ENCODE measurements at regions not wholly inside any gene's neighbourhood (a gene's known extent, or its start where the extent isn't known, plus 50 kb on each side); places are given as distances from the start of the nearest gene placed in this dataset.

DNA sequence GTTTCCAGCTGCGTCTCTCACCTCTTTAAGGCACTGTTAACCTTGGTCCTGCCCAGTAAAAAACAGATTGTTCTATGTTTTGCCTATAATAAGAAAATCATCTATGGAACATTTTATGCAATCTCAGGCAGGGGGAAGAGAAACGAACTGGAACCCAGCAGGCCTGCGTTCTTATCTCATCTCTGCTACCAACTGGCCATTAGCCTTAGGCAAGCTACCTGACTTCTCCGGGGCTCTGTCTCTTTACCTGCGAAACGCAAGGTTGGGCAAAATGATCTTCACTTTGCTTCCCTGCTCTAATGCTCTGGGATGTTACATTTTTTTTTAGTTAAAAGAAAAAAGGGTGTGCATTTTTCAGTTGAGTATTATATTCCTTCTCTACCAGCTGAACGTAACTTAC is 70.5 kb upstream of the WIPF1 start:
- no peak for DNase-seq (ENCODE audit: low read depth in 2 of 2)

GRCh38 chr2:174667250-174667860 is 69.8 kb upstream of the WIPF1 start:
- no peak for DNase-seq (ENCODE audit: low read depth in 2 of 2)

DNA sequence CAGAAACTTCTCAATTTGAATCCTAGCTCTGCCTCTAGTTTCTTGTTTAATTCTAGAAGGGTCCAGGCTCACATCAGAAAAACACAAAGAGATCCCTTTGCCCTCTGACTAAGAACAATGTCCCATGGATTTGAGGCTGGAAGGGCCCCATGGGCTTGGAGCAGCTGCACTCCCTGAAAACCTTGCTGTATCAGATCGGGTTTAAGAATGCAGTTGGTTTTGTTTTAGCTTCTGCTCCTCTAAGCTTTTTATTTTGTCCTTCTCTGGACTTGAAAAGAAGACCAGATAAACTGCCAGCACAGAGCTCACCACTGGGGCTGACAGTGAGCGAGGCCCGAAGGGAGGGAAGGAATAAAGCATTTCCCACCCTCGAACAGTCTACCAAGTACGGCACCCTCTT is 69.2 kb upstream of the WIPF1 start:
- no peak for DNase-seq (ENCODE audit: low read depth in 2 of 2)

DNA sequence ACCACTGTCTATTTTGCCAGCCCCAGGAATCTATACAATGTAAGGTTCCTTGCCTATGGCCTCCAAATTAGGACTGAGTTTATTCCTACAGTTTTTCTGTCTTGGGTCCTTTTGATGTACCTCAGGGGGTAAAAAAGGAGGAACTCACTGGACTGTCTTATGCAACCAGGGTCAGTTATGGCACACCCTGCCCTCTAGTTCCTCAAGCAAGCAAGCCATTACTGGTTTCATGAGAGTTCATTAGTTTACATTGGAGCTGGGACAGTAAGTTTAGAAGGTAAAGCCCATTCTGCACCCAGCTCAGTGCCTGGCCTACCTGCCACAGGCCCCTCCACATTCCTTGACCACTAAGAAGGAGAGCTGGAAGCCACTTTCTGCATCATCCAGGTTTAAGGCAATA is 68.7 kb upstream of the WIPF1 start:
- DNase-seq (ENCODE audit: low read depth in 2 of 2) = no peak

DNA sequence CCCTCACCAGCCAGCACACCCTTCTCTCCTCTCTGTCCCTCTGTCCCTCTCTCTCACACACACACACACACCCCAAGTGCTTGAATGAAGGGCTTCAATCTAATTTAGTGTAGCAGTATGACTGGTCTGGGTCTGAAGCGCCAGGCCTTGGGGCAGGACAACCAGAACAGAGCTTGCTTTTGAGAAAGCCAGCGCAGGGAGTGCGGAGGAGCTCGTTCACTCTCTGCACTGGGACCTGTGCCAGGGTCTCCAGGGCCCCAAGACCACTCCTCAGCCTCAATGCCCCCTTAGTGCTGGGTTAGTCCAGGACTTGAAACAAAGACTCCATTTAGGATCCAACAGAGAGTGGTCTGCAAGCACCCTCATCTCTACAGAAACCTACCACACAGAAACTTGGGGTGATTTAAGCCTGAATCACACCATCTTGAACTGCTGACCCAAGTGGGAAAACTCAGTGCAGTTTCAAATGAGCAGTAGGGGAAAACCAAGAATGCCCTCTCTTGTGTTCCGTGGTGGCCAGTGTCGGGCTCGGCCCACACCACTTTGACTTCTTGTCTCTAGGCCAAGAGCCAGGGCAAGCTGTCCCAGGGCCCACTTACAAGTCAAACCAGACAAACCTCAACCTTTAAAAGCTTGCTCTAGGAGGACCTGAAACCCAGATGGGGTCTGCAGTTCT is 66.6 kb upstream of the WIPF1 start:
- DNase-seq (ENCODE audit: low read depth in 2 of 2) = no peak

GRCh38 chr2:174663550-174663949 is 65.9 kb upstream of the WIPF1 start:
- DNase-seq (ENCODE audit: low read depth in 2 of 2) = no peak

DNA sequence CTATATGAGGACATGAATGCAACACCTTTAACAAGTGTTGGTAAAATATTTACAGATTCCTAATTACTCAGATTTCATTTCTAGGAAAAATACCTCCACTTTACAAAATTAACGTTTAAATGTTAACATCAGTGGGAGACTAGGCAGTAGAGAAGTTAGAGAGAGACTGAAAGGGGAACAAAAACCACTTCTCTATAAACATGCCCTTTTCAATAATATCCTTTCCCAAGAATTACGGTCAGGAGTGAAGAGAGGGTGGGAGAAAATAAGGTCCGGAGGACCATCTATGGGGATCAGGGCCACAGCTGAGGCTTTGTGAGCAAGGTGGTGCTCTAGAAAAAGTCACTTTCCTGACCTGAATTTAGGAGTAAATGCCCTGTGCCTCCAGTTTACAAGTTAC is 65.3 kb upstream of the WIPF1 start:
- no peak for DNase-seq (ENCODE audit: low read depth in 2 of 2)

DNA sequence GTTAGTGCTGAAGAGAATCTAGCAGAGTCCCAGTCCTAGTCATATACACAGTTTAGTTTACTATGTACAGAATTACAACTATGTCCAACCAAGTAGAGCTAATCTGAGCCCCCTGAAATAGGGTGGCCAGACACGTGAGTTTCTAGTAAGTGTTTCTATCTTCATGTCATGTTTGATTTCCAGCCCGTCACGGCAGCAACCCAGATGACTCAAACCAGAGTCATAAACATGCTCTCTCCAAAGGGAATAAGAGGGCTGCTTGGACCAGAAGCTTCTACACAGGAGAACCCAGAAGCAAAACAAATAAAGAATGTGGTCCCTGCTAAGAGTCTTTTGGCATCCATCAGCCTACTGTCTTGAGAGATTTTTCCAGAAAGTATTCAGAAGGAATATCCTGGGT is 64.9 kb upstream of the WIPF1 start:
- no peak for DNase-seq (ENCODE audit: low read depth in 2 of 2)

DNA sequence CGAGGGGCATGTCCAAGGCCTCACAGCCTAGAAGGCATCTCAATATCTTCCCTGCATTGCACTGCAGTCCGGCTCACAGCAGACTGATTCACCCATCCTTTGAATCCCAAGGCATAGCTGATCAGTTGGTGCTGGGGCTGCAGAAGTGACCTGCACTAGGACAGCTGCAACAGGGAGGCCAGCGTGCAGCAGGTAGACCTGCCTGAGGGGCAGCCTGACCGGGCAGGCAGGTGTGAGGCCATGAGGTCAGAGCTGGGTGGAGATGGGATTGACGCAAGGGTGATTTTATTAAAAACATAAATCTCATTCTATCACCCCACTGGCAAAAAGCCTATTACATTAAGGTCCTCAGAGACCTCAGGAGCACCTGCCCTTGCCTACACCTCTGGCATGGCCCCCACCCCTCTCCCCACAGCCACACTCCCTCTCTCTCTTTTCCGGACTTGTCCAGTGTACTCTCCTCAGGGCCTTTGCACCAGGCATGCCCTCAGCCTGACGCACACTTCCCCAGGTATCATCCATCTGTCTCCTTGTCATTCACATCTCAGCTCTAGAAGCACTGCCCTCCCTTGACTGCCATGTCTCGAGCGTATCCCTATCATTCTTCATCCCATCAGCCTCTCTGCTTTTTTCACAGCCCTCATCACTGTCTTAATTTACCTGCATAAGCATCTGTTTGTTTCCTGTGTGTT is 63.5 kb upstream of the WIPF1 start:
- no peak for DNase-seq (ENCODE audit: low read depth in 2 of 2)

DNA sequence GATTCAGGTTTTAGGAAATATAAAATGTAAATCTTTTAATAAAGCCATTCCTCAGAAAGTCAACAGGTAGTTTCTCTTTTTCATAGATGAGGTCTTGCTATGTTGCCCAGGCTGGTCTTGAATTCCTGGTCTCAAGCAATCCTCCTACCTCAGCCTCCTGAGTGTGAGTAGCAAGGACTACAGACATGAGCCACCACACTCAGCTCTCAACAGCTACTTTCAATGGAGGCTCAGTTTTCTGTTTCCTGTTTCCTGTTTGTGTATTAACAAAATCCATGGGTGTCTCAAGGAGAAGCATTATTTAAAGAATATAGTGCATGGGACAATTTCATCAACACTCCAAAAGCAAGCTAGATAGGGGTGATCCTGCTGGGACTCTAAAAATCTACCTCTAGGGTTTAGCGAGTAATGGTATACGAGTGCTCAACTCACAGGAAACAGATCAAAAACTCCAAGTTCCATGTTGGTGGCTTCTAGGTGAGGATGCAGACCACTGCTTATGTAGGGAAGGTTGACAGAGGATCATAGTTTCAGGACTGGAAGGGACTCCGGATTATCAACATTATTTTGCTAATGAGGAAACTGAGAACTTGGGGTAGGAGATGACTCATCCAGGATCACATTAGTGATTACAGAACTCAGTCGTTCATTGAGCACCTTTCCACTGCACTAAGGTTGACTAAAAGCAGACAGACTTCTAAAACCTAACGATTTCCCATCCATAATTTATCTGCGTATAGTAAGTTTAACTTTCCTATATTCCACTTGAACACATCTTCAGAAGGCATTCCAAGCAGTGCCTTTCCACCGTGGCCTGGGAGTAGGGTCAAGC is 61.7 kb upstream of the WIPF1 start:
- DNase-seq (ENCODE audit: low read depth in 2 of 2) = no peak

GRCh38 chr2:174656676-174657176 is 59.1 kb upstream of the WIPF1 start:
- DNase-seq (ENCODE audit: low read depth in 2 of 2) = no peak

DNA sequence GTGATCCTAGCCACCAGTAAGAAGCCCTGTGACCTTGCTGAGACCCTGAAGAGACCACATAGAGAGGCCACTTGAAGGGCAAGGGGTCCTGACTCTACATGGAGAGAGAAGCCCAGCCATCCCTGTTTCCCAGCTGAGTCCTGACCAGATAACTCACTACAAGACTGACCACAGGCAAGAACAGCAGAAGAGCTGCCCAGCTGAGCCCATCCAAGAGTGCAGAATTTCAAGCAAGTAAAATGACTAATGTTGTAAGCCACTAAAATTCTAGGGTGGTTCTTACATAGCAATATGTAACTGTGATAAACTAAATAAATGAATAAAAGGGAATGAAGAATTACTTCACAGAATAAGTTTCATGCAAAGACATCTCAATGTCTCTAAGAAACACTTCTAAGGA is 58.4 kb upstream of the WIPF1 start:
- DNase-seq (ENCODE audit: low read depth in 2 of 2) = no peak

DNA sequence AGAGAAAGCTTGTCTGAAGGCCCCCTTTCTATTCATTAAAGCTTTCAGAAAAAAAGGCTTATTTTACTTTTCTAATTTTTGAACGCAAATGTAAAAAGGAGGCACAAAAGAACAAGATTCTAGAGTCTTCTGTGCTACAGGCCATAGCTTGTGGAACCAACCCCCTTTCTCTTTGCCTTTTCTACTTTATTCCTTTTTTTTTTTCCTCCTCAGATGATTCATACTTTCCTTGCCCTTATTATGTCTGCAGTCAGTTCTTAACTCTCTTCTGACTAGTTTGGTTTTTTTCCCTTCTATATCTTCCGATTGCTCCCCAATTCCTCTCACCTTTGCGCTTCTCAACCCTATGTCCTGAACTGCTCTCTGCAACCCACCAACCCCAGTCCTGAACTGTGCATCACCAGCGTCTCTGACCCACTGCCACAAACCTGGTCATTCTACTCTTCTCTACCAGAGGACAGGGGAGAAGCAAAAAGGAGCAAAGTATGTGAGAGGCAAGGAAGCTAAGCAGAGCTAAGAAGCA is 56.9 kb upstream of the WIPF1 start:
- DNase-seq (ENCODE audit: low read depth in 2 of 2) = no peak

DNA sequence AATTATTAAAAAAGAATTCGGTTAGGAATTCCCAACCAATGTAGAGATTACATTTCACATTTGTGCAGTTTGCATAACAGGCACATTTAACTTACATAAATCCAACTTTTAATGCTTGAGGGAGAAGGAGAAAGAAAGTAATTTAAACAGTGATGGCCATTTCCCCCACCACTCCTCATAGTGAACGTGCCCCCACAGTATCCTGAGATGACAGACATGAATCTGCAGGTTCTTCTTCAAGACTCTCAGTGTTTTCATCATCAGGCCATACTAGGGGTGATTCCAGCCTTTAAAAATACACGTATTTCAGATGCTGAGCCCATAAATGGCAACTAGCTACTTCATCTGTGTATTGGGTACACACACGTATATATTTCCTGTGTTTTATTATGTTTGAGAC is 51.3 kb upstream of the WIPF1 start:
- no peak for DNase-seq (ENCODE audit: low read depth in 2 of 2)
